H1 (cell line): ENCODE measurements at regions not wholly inside any gene's neighbourhood (a gene's known extent, or its start where the extent isn't known, plus 50 kb on each side); places are given as distances from the start of the nearest gene placed in this dataset.

Source experiments
- CTCF ChIA-PET: fragments of 300-600 bp; sonication (Branson Sonifier 250); formaldehyde crosslinking; loops from one replicate; lab custom pipeline; 2021; ENCODE audit not compliant: partially characterized antibody; lab: Charles Lee
- POLR2A ChIA-PET: fragments of 300-600 bp; sonication (Branson Sonifier 250); formaldehyde crosslinking; loops from one replicate; lab custom pipeline; 2021; ENCODE audit warnings: inconsistent platforms; ENCODE audit not compliant: partially characterized antibody; lab: Charles Lee
- DNase-seq, 2 experiments: peaks; one replicate each; pipeline versions ENCODE4 v3.0.0 to v3.0.0-alpha.2; 2010 to 2022; ENCODE audit warnings: low spot score in 2 of 2, low read depth in 1 of 2, mixed read lengths in 1 of 2
- FAIRE-seq: peaks from 2 replicates; lab custom pipeline; 2011; peaks lifted over from hg19 to GRCh38; lab: Jason Lieb, UNC
- H2AFZ ChIP-seq: 2 replicates; pipeline ENCODE4 v1.8.1; 2012; ENCODE audit warnings: low read length, inconsistent platforms
- H2AK5ac ChIP-seq: 2 replicates; pipeline ENCODE4 v1.6.1; 2013; ENCODE audit warnings: low read depth, low read length
- H2BK120ac ChIP-seq: replicated peaks from 2 replicates; pipeline ENCODE3; 2013; ENCODE audit warnings: low read depth, low read length, inconsistent platforms
- H2BK12ac ChIP-seq: 2 replicates; pipeline ENCODE4 v1.6.1; 2013; ENCODE audit warnings: low read depth, low read length
- H2BK15ac ChIP-seq: 2 replicates; pipeline ENCODE4 v1.6.1; 2013; ENCODE audit warnings: low read length
- H2BK20ac ChIP-seq: 2 replicates; pipeline ENCODE4 v1.6.1; 2013; ENCODE audit warnings: low read length
- H2BK5ac ChIP-seq: 2 replicates; pipeline ENCODE4 v1.6.1; 2013; ENCODE audit warnings: low read depth, low read length
- H3K14ac ChIP-seq: 2 replicates; pipeline ENCODE4 v1.6.1; 2013; ENCODE audit warnings: inconsistent platforms; ENCODE audit not compliant: insufficient read length
- H3K18ac ChIP-seq: 2 replicates; pipeline ENCODE4 v1.6.1; 2013; ENCODE audit warnings: low read length; ENCODE audit errors: extremely low read depth
- H3K23ac ChIP-seq: 2 replicates; pipeline ENCODE4 v1.6.1; 2013; ENCODE audit warnings: inconsistent platforms; ENCODE audit not compliant: insufficient read length
- H3K23me2 ChIP-seq: 2 replicates; pipeline ENCODE4 v1.6.1; 2013; ENCODE audit warnings: low read depth, low read length
- H3K27ac ChIP-seq: 2 replicates; pipeline ENCODE4 v1.6.1; 2011; ENCODE audit warnings: low read depth, low read length, inconsistent platforms
- H3K27me3 ChIP-seq, 4 experiments: replicated peaks in 1 of 4; 1 replicate in 1 of 4; 2 replicates in 3 of 4; pipeline versions ENCODE4 v1.6.1 to v1.8.1; 2011 to 2013; ENCODE audit warnings: low read length in 3 of 4, mild to moderate bottlenecking in 3 of 4, inconsistent platforms in 2 of 4, mixed read lengths in 2 of 4, moderate library complexity in 1 of 4; ENCODE audit not compliant: control insufficient read depth in 3 of 4, insufficient read depth in 3 of 4; ENCODE audit errors: extremely low read depth in 1 of 4
- H3K36me3 ChIP-seq, 4 experiments: 2 replicates each; pipeline versions ENCODE4 v1.6.1 to v1.8.1; 2011 to 2013; ENCODE audit warnings: mild to moderate bottlenecking in 4 of 4, low read length in 3 of 4, moderate library complexity in 2 of 4, control low read depth in 1 of 4, inconsistent platforms in 1 of 4; ENCODE audit not compliant: insufficient read depth in 4 of 4, control insufficient read depth in 2 of 4
- H3K4ac ChIP-seq: replicated peaks from 2 replicates; pipeline ENCODE3; 2013; ENCODE audit warnings: low read length, low read depth, mixed read lengths, inconsistent platforms; ENCODE audit not compliant: insufficient read length
- H3K4me1 ChIP-seq, 4 experiments: replicated peaks in 1 of 4; 1 replicate in 1 of 4; 2 replicates in 3 of 4; pipeline versions ENCODE4 v1.6.1 to v1.8.1; 2011 to 2013; ENCODE audit warnings: low read length in 3 of 4, inconsistent platforms in 2 of 4, mixed read lengths in 1 of 4; ENCODE audit not compliant: insufficient read depth in 4 of 4, control insufficient read depth in 3 of 4
- H3K4me2 ChIP-seq, 2 experiments: 2 replicates each; pipeline versions ENCODE4 v1.6.1 to v1.8.1; 2011 to 2013; ENCODE audit warnings: low read depth in 2 of 2, low read length in 2 of 2, control low read depth in 1 of 2, inconsistent platforms in 1 of 2, mild to moderate bottlenecking in 1 of 2; ENCODE audit not compliant: insufficient read depth in 1 of 2
- H3K4me3 ChIP-seq, 4 experiments: fragments of 200-600, 300-600 bp in 1 of 4; sonication (generic), shearing (Covaris generic), sonication (Bioruptor Twin) in 1 of 4; 2 replicates each; pipeline versions ENCODE4 v1.5.1 to v1.8.1; 2011 to 2016; ENCODE audit warnings: low read length in 4 of 4, low read depth in 3 of 4, control low read depth in 2 of 4, inconsistent platforms in 2 of 4, mild to moderate bottlenecking in 2 of 4, mixed read lengths in 1 of 4, moderate library complexity in 1 of 4; ENCODE audit not compliant: insufficient read depth in 2 of 4; ENCODE audit errors: extremely low read depth in 1 of 4
- H3K56ac ChIP-seq: replicated peaks from 2 replicates; pipeline ENCODE3; 2013; ENCODE audit warnings: low read depth, mild to moderate bottlenecking, mixed read lengths, low read length, inconsistent platforms; ENCODE audit not compliant: insufficient read length
- H3K79me1 ChIP-seq: 2 replicates; pipeline ENCODE4 v1.6.1; 2013; ENCODE audit warnings: low read depth, low read length, control low read depth
- H3K79me2 ChIP-seq, 2 experiments: 2 replicates each; pipeline versions ENCODE4 v1.6.1 to v1.8.1; 2012 to 2013; ENCODE audit warnings: low read length in 2 of 2, mild to moderate bottlenecking in 2 of 2, inconsistent platforms in 1 of 2; ENCODE audit not compliant: insufficient read depth in 2 of 2, control insufficient read depth in 1 of 2
- H3K9ac ChIP-seq, 4 experiments: replicated peaks in 1 of 4; 1 replicate in 1 of 4; 2 replicates in 3 of 4; pipeline versions ENCODE4 v1.6.1 to v1.8.1; 2011 to 2013; ENCODE audit warnings: low read depth in 3 of 4, low read length in 3 of 4, control low read depth in 2 of 4, mild to moderate bottlenecking in 2 of 4, moderate library complexity in 2 of 4, inconsistent platforms in 1 of 4; ENCODE audit errors: extremely low read depth in 1 of 4
- H3K9me3 ChIP-seq, 2 experiments: 2 replicates each; pipeline versions ENCODE4 v1.6.1 to v1.8.1; 2012 to 2013; ENCODE audit warnings: mild to moderate bottlenecking in 2 of 2, moderate library complexity in 2 of 2, control low read depth in 1 of 2, inconsistent platforms in 1 of 2, low read depth in 1 of 2, low read length in 1 of 2, mixed read lengths in 1 of 2; ENCODE audit not compliant: insufficient read depth in 2 of 2
- H4K20me1 ChIP-seq, 2 experiments: replicated peaks in 1 of 2; 2 replicates each; pipeline versions ENCODE3 to v1.8.1; 2011 to 2013; ENCODE audit warnings: inconsistent platforms in 2 of 2, low read length in 2 of 2, mild to moderate bottlenecking in 1 of 2; ENCODE audit not compliant: insufficient read depth in 2 of 2, control insufficient read depth in 1 of 2
- H4K5ac ChIP-seq: 2 replicates; pipeline ENCODE4 v1.6.1; 2013; ENCODE audit warnings: low read length, low read depth, mixed read lengths, inconsistent platforms; ENCODE audit not compliant: insufficient read length
- H4K8ac ChIP-seq: 2 replicates; pipeline ENCODE4 v1.8.0; 2013; ENCODE audit warnings: mild to moderate bottlenecking, moderate library complexity, low read length, inconsistent platforms; ENCODE audit not compliant: insufficient read depth; ENCODE audit errors: extremely low read depth
- H4K91ac ChIP-seq: replicated peaks from 2 replicates; pipeline ENCODE3; 2013; ENCODE audit warnings: low read length, mixed read lengths, inconsistent platforms; ENCODE audit not compliant: insufficient read length
- ASH2L ChIP-seq: fragments of 200-600, 300-600 bp; sonication (generic); IDR thresholded peaks from one replicate; pipeline ENCODE4 v1.7.1; 2017; ENCODE audit warnings: low read length
- MAFK ChIP-seq: IDR thresholded peaks from 2 replicates; pipeline ENCODE4 v1.6.1; 2012; ENCODE audit warnings: low read depth, mild to moderate bottlenecking, improper control_type of control experiment, low read length
- RAD21 ChIP-seq, 2 experiments: IDR thresholded peaks in 1 of 2; conservative IDR thresholded peaks in 1 of 2; 2 replicates each; pipeline ENCODE4 v1.6.1; 2011; ENCODE audit warnings: low read depth in 2 of 2, low read length in 2 of 2, improper control_type of control experiment in 1 of 2, inconsistent platforms in 1 of 2, mild to moderate bottlenecking in 1 of 2, moderate library complexity in 1 of 2
- RFX5 ChIP-seq: IDR thresholded peaks from 2 replicates; pipeline ENCODE4 v1.6.1; 2011; ENCODE audit warnings: low read depth, low read length, improper control_type of control experiment, borderline replicate concordance
- WGBS, 2 experiments: shearing (Covaris generic) in 1 of 2; methylation state at CpG; one replicate each; pipeline versions ENCODE4 v1.1.6 to v1.1.7; 2013 to 2015; ENCODE audit warnings: low lambda C conversion rate in 2 of 2, mixed read lengths in 2 of 2, inconsistent platforms in 1 of 2, low coverage in 1 of 2, missing lambda C conversion rate in 1 of 2; ENCODE audit not compliant: insufficient replicate concordance in 2 of 2, insufficient coverage in 1 of 2, insufficient read length in 1 of 2; ENCODE audit errors: extremely low coverage in 1 of 2, missing lambda C conversion rate in 1 of 2; 5-methylcytosine and 5-hydroxymethylcytosine counted together
- TF ChIP-seq, protein P1 (sequence below), 3 experiments: IDR thresholded peaks; 1 replicate in 2 of 3; 2 replicates in 1 of 3; pipeline versions ENCODE4 v1.5.1 to v1.6.1; 2011; ENCODE audit warnings: low read length in 3 of 3, mild to moderate bottlenecking in 3 of 3, inconsistent platforms in 2 of 3, low read depth in 1 of 3, moderate library complexity in 1 of 3; ENCODE audit not compliant: insufficient read depth in 1 of 3; ENCODE audit errors: control extremely low read depth in 1 of 3

DNA sequence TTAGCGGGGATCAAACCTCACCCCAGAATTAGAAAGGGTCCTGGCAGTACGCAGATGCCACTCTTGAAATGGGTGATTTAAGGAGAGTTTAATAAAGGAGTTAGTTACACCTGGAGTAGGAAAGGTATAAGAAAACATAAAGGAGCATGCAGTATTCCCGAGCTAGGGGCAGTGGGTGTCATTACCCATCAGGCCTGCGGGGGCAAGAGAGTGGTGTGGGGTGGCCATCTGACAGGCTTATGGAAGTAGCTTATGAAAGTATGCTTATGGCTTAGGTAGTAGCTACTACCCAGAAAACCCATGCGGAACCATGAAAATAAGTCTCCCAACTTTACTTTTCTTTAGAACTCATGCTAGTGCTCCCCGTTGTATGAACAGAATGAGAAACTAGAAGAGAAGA, 568.9 kb upstream of the ACVR2A start:
- no peak overlapping the region for H3K18ac ChIP-seq
- POLR2A ChIA-PET, result no interaction called here
- no peaks in the 10 kb centered on the region for H3K27me3 ChIP-seq
- H2BK15ac ChIP-seq, result no peak overlapping the region
- no peak overlapping the region for H2BK20ac ChIP-seq
- H3K27ac ChIP-seq, result no peak overlapping the region
- no peaks in the 10 kb centered on the region for H3K36me3 ChIP-seq
- H3K4ac ChIP-seq, result no peak overlapping the region
- H2BK5ac ChIP-seq, result no peak overlapping the region
- H3K23ac ChIP-seq, result no peak overlapping the region
- H3K56ac ChIP-seq, result no peak overlapping the region
- peak; percentile 5 to 53 for DNase-seq
- H4K20me1 ChIP-seq, result no peaks in the 10 kb centered on the region
- CTCF ChIA-PET, result interaction anchor here (0.6 to 2.2 kb wide), 24 partner anchors 10 to 390 kb away, joined by 3 to 17 read pairs (median 4); no protein-coding TSS in a partner anchor
- WGBS, 2 experiments, result 90% methylated on average over 6 of the region's 6 CpGs; no CpG with 5 or more reads in 1 of the 2 experiments
- no peaks in the 10 kb centered on the region for H3K79me1 ChIP-seq
- TF ChIP-seq, protein P1, sequence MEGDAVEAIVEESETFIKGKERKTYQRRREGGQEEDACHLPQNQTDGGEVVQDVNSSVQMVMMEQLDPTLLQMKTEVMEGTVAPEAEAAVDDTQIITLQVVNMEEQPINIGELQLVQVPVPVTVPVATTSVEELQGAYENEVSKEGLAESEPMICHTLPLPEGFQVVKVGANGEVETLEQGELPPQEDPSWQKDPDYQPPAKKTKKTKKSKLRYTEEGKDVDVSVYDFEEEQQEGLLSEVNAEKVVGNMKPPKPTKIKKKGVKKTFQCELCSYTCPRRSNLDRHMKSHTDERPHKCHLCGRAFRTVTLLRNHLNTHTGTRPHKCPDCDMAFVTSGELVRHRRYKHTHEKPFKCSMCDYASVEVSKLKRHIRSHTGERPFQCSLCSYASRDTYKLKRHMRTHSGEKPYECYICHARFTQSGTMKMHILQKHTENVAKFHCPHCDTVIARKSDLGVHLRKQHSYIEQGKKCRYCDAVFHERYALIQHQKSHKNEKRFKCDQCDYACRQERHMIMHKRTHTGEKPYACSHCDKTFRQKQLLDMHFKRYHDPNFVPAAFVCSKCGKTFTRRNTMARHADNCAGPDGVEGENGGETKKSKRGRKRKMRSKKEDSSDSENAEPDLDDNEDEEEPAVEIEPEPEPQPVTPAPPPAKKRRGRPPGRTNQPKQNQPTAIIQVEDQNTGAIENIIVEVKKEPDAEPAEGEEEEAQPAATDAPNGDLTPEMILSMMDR (IDR thresholded peaks at IDR 0.05; ENCODE audit: control extremely low read depth in 1 of 3, insufficient read depth in 1 of 3, low read depth in 1 of 3, low read length in 3 of 3), result peak; percentile 12 to 70 (median 55); a peak in 3 of 4 replicates
- TF ChIP-seq MAFK (no peak), ASH2L (no peak), RFX5 (no peak), RAD21 (IDR thresholded peaks at IDR 0.05 in 1 of 2, conservative IDR thresholded peaks at IDR 0.05 in 1 of 2; ENCODE audit: low read depth in 2 of 2, low read length in 2 of 2) (peak; percentile 38 to 46; a peak in 3 of 4 replicates)
- TF ChIP-seq, all 59 proteins: peak for 2
- no peak overlapping the region for H4K8ac ChIP-seq
- H3K4me1 ChIP-seq, result no peaks in the 10 kb centered on the region
- H2BK120ac ChIP-seq, result no peak overlapping the region
- no peak overlapping the region for H3K9ac ChIP-seq
- H4K91ac ChIP-seq, result no peak overlapping the region
- no peaks in the 10 kb centered on the region; the same call in 1 of the 2 replicates for H3K23me2 ChIP-seq
- H3K9me3 ChIP-seq, result no peaks in the 10 kb centered on the region
- no peak overlapping the region for H2BK12ac ChIP-seq
- H3K14ac ChIP-seq, result no peak overlapping the region
- FAIRE-seq, result peak; percentile 32
- no peak overlapping the region for H3K4me2 ChIP-seq
- H2AFZ ChIP-seq, result no peak overlapping the region
- no peak overlapping the region for H4K5ac ChIP-seq
- H3K79me2 ChIP-seq, result no peaks in the 10 kb centered on the region
- no peak overlapping the region for H2AK5ac ChIP-seq
- no peak overlapping the region for H3K4me3 ChIP-seq
